Stromal cell of bone marrow (primary cell): ENCODE measurements at regions not wholly inside any gene's neighbourhood (a gene's known extent, or its start where the extent isn't known, plus 50 kb on each side); places are given as distances from the start of the nearest gene placed in this dataset.

Experiments
- DNase-seq: peaks from one replicate; pipeline ENCODE4 v3.0.0-alpha.2; 2012; ENCODE audit warnings: low read depth

- no peak for DNase-seq
Measured at GRCh38 chr2:239690651-239691631, 290.1 kb upstream of the HDAC4 start.

- no peak for DNase-seq
Measured at GRCh38 chr2:239689985-239690384, 289.2 kb upstream of the HDAC4 start.

- no peak for DNase-seq
Measured at GRCh38 chr2:239689410-239689809, 288.6 kb upstream of the HDAC4 start.

- DNase-seq: no peak
Measured at GRCh38 chr2:239688840-239689239, 288.0 kb upstream of the HDAC4 start.

GRCh38 chr2:239688122-239688681, 287.4 kb upstream of the HDAC4 start:
- DNase-seq: no peak

- DNase-seq: no peak
Measured at GRCh38 chr2:239687441-239687840, 286.6 kb upstream of the HDAC4 start.

- no peak for DNase-seq
Measured at GRCh38 chr2:239685965-239686364, 285.1 kb upstream of the HDAC4 start.

GRCh38 chr2:239685556-239685955, 284.7 kb upstream of the HDAC4 start:
- DNase-seq: no peak

- DNase-seq: no peak
Measured at GRCh38 chr2:239684996-239685395, 284.2 kb upstream of the HDAC4 start.

- DNase-seq: no peak
Measured at GRCh38 chr2:239684271-239684810, 283.5 kb upstream of the HDAC4 start.

GRCh38 chr2:239682518-239682917, 281.7 kb upstream of the HDAC4 start:
- DNase-seq: no peak

- no peak for DNase-seq
Measured at GRCh38 chr2:239679755-239680154, 278.9 kb upstream of the HDAC4 start.

GRCh38 chr2:239678666-239679296, 278.0 kb upstream of the HDAC4 start:
- DNase-seq: no peak

GRCh38 chr2:239678186-239678490, 277.3 kb upstream of the HDAC4 start:
- no peak for DNase-seq

GRCh38 chr2:239677453-239678185, 276.8 kb upstream of the HDAC4 start:
- no peak for DNase-seq

GRCh38 chr2:239676716-239677452, 276.1 kb upstream of the HDAC4 start:
- DNase-seq: no peak

GRCh38 chr2:239675826-239676715, 275.3 kb upstream of the HDAC4 start:
- DNase-seq: no peak

GRCh38 chr2:239674981-239675825, 274.4 kb upstream of the HDAC4 start:
- DNase-seq: no peak
